IPS-NIHi7 (cell line): ENCODE measurements at regions not wholly inside any gene's neighbourhood (a gene's known extent, or its start where the extent isn't known, plus 50 kb on each side); places are given as distances from the start of the nearest gene placed in this dataset.

Experiments
- DNase-seq: peaks from one replicate; pipeline ENCODE4 v3.0.0; 2012; ENCODE audit warnings: mixed read lengths; ENCODE audit errors: extremely low spot score

- DNase-seq = no peak
Observed at GRCh38 chr4:123841447-123842121, 445.0 kb downstream of the SPRY1 start.

- DNase-seq = no peak
Observed at GRCh38 chr4:123843137-123843536, 446.5 kb downstream of the SPRY1 start.

- no peak for DNase-seq
Observed at GRCh38 chr4:123844374-123844773, 447.8 kb downstream of the SPRY1 start.

GRCh38 chr4:123846092-123846491, 449.5 kb downstream of the SPRY1 start:
- DNase-seq = no peak

GRCh38 chr4:123846561-123846960, 450.0 kb downstream of the SPRY1 start:
- no peak for DNase-seq

GRCh38 chr4:123848606-123849005, 452.0 kb downstream of the SPRY1 start:
- DNase-seq = no peak

GRCh38 chr4:123849495-123849894, 452.9 kb downstream of the SPRY1 start:
- no peak for DNase-seq

- no peak for DNase-seq
Observed at GRCh38 chr4:123851521-123851920, 454.9 kb downstream of the SPRY1 start.

GRCh38 chr4:123853651-123854050, 457.1 kb downstream of the SPRY1 start:
- DNase-seq = no peak

- DNase-seq = peak; percentile 68
Observed at GRCh38 chr4:123856689-123857545, 460.3 kb downstream of the SPRY1 start.

- DNase-seq = no peak
Observed at GRCh38 chr4:123858465-123858864, 461.9 kb downstream of the SPRY1 start.

- no peak for DNase-seq
Observed at GRCh38 chr4:123862812-123863211, 466.2 kb downstream of the SPRY1 start.

- no peak for DNase-seq
Observed at GRCh38 chr4:123866796-123867195, 470.2 kb downstream of the SPRY1 start.

- no peak for DNase-seq
Observed at GRCh38 chr4:123867910-123868587, 471.5 kb downstream of the SPRY1 start.

- DNase-seq = no peak
Observed at GRCh38 chr4:123869286-123870215, 473.0 kb downstream of the SPRY1 start.

GRCh38 chr4:123870216-123870876, 473.8 kb downstream of the SPRY1 start:
- DNase-seq = no peak

GRCh38 chr4:123871341-123871740, 474.7 kb downstream of the SPRY1 start:
- no peak for DNase-seq

GRCh38 chr4:123874063-123874462, 477.5 kb downstream of the SPRY1 start:
- DNase-seq = no peak

- no peak for DNase-seq
Observed at GRCh38 chr4:123876143-123876542, 479.5 kb downstream of the SPRY1 start.

GRCh38 chr4:123876671-123877101, 480.1 kb downstream of the SPRY1 start:
- no peak for DNase-seq

GRCh38 chr4:123877551-123877950, 481.0 kb downstream of the SPRY1 start:
- no peak for DNase-seq
